Natural killer cell treated with Interleukin-12 subunit alpha and Interleukin-12 subunit beta and Interleukin-15 and Interleukin-18, amount 100 ng/mL, for 72 hours (primary cell): ENCODE measurements at regions not wholly inside any gene's neighbourhood (a gene's known extent, or its start where the extent isn't known, plus 50 kb on each side); places are given as distances from the start of the nearest gene placed in this dataset.

Experiments
- ATAC-seq, 2 donors: fragments of 150-1000 bp; cut with Tn5 transposase in 1 of 2; sonication (Bioruptor Pico), chemical (Tn5 transposase) in 1 of 2; 2 replicates each; pipeline ENCODE4 v1.10.0; 2021
- DNase-seq: peaks from one replicate; pipeline ENCODE4 v3.0.0; 2022; ENCODE audit warnings: low spot score
- H3K27ac Mint-ChIP-seq, 2 donors: 1 replicate in 1 of 2; 2 replicates in 1 of 2; pipeline ENCODE4 v1.8.0; 2022; ENCODE audit warnings: mixed read lengths in 2 of 2, mild to moderate bottlenecking in 1 of 2, moderate library complexity in 1 of 2
- H3K27me3 Mint-ChIP-seq, 2 donors: 1 replicate in 1 of 2; 2 replicates in 1 of 2; pipeline ENCODE4 v1.8.0; 2022; ENCODE audit warnings: mixed read lengths in 2 of 2
- H3K36me3 Mint-ChIP-seq: one replicate; pipeline ENCODE4 v1.8.0; 2022; ENCODE audit warnings: mixed read lengths
- H3K4me1 Mint-ChIP-seq, 2 donors: 1 replicate in 1 of 2; 2 replicates in 1 of 2; pipeline ENCODE4 v1.8.0; 2022; ENCODE audit warnings: low read depth in 2 of 2, mixed read lengths in 2 of 2, mild to moderate bottlenecking in 1 of 2
- H3K4me3 Mint-ChIP-seq: one replicate; pipeline ENCODE4 v1.8.0; 2022; ENCODE audit warnings: mixed read lengths
- H3K9me3 Mint-ChIP-seq: 2 replicates; pipeline ENCODE4 v1.8.0; 2022; ENCODE audit warnings: mixed read lengths

GRCh38 chr1:188317894-188318293 is 1489.1 kb downstream of the PLA2G4A start:
- H3K4me1 Mint-ChIP-seq: no peaks in the 10 kb centered on the region
- H3K27me3 Mint-ChIP-seq: no peaks in the 10 kb centered on the region
- DNase-seq: no peak

GRCh38 chr1:188325211-188325610 is 1496.5 kb downstream of the PLA2G4A start:
- DNase-seq (no peak), ATAC-seq (no peak)
- H3K9me3 Mint-ChIP-seq: peaks cover 4% of the 10 kb centered on the region
- no peaks in the 10 kb centered on the region for H3K27me3 Mint-ChIP-seq
- no peak overlapping the region for H3K4me3 Mint-ChIP-seq
- H3K36me3 Mint-ChIP-seq: no peaks in the 10 kb centered on the region
- no peaks in the 10 kb centered on the region for H3K4me1 Mint-ChIP-seq
- H3K27ac Mint-ChIP-seq: no peak overlapping the region

More at GRCh38 chr1:188317894-188318293, 1489.1 kb downstream of the PLA2G4A start:
- H3K4me3 Mint-ChIP-seq: no peak overlapping the region
- H3K27ac Mint-ChIP-seq: no peak overlapping the region
- ATAC-seq: no peak
- peaks cover 11% of the 10 kb centered on the region for H3K9me3 Mint-ChIP-seq
- H3K36me3 Mint-ChIP-seq: no peaks in the 10 kb centered on the region

DNA sequence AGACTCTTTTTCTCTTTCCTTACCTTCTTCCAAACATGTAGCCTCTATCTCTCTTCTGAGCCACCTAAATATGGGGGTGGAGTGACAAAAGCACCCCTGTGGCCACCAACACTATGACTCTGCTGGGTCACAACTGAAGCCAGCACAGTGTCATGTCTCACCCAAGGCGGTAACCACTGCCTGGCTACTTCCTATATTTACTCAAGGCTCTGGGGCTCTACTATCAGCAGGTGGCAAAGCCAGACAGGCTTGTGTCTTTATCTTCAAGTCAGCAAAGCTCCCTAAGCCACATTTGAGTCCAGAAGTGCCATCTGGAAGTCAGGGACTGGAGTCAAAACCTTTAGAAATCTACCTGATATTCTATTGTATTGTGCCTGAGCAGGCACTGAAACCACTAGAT is 1515.2 kb downstream of the PLA2G4A start:
- no peak for DNase-seq
- peaks cover 3% of the 10 kb centered on the region for H3K9me3 Mint-ChIP-seq
- no peaks in the 10 kb centered on the region for H3K36me3 Mint-ChIP-seq
- no peaks in the 10 kb centered on the region for H3K4me1 Mint-ChIP-seq
- no peak overlapping the region for H3K4me3 Mint-ChIP-seq
- H3K27me3 Mint-ChIP-seq: no peaks in the 10 kb centered on the region
- no peak overlapping the region for H3K27ac Mint-ChIP-seq
- no peak for ATAC-seq

DNA sequence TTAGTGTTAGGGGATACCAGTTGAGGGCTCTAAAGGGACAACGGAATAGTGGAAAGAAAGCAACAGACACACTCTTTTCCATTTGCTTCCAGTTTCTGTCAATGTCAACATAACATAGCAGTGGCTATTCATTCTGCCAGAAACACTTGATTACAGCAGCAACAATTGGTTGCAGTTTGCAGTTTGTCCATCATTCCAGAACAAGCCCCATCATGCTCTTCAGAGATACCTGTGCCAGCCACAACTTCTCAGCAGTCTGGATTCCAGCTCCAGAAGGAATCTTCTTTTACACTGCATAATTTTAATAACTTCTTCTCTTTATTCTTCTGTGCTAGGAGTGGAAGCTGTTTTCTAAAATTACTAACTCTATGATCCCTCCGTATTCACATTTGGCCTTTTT is 1521.4 kb downstream of the PLA2G4A start:
- no peaks in the 10 kb centered on the region for H3K36me3 Mint-ChIP-seq
- H3K4me1 Mint-ChIP-seq: no peaks in the 10 kb centered on the region
- no peak for DNase-seq
- no peak for ATAC-seq
- H3K27ac Mint-ChIP-seq: no peak overlapping the region
- no peaks in the 10 kb centered on the region for H3K27me3 Mint-ChIP-seq
- H3K9me3 Mint-ChIP-seq: peaks cover 10% of the 10 kb centered on the region
- H3K4me3 Mint-ChIP-seq: no peak overlapping the region

DNA sequence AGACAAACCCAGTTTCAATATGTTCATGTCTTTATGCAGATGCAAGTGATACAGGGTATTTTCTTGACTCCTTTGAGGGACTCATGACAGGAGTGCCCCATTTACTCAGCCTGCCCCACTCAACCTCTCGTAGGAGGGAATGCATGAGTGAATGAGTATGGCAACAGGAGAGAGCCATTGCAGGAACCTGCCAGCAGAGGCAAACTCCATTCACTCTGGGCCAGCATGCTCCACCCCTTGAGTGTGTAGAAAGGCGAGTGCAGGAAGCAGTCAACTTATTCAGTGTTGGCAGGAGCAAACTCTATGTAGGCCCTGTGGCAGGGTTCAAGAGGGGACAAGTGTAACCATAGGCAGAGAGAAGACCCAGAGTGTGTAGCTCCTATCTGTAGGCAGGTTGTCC is 1526.3 kb downstream of the PLA2G4A start:
- DNase-seq (no peak), ATAC-seq (no peak)
- H3K4me1 Mint-ChIP-seq: no peaks in the 10 kb centered on the region
- H3K27ac Mint-ChIP-seq: no peak overlapping the region
- H3K27me3 Mint-ChIP-seq: no peaks in the 10 kb centered on the region
- peaks cover 5% of the 10 kb centered on the region for H3K36me3 Mint-ChIP-seq
- H3K9me3 Mint-ChIP-seq: peaks cover 15% of the 10 kb centered on the region
- H3K4me3 Mint-ChIP-seq: no peak overlapping the region

GRCh38 chr1:188355847-188356246 is 1527.1 kb downstream of the PLA2G4A start:
- H3K4me1 Mint-ChIP-seq: no peaks in the 10 kb centered on the region
- H3K36me3 Mint-ChIP-seq: peaks cover 5% of the 10 kb centered on the region
- no peak for DNase-seq
- no peaks in the 10 kb centered on the region for H3K27me3 Mint-ChIP-seq
- H3K27ac Mint-ChIP-seq: no peak overlapping the region
- peaks cover 18% of the 10 kb centered on the region for H3K9me3 Mint-ChIP-seq
- no peak for ATAC-seq
- H3K4me3 Mint-ChIP-seq: no peak overlapping the region

DNA sequence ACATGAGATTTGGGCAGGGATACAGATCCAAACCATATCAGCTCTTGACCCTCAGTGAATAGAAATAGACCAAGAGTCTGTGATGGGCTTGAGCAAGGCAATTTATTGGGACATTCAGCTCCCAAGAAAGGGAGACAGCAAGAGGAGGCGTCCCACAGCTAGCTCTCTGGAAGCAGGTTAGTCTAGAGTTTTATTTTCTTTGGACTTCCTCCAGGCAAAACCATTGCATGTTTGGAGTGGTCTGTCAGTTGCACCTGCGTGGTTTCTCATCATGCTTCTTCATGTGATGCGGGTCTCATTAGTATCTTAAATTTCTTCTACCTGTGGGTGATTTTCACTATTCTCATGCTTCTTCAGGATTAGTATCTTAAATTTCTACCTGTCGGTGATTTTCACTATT is 1530.6 kb downstream of the PLA2G4A start:
- H3K4me3 Mint-ChIP-seq: no peak overlapping the region
- DNase-seq (no peak), ATAC-seq (no peak)
- H3K9me3 Mint-ChIP-seq: peaks cover 15% of the 10 kb centered on the region
- no peaks in the 10 kb centered on the region for H3K27me3 Mint-ChIP-seq
- H3K4me1 Mint-ChIP-seq: no peaks in the 10 kb centered on the region
- no peak overlapping the region for H3K27ac Mint-ChIP-seq
- H3K36me3 Mint-ChIP-seq: peaks cover 5% of the 10 kb centered on the region

GRCh38 chr1:188363943-188364342 is 1535.2 kb downstream of the PLA2G4A start:
- H3K4me1 Mint-ChIP-seq: no peaks in the 10 kb centered on the region
- no peaks in the 10 kb centered on the region for H3K36me3 Mint-ChIP-seq
- ATAC-seq (no peak), DNase-seq (no peak)
- H3K27me3 Mint-ChIP-seq: no peaks in the 10 kb centered on the region
- H3K4me3 Mint-ChIP-seq: no peak overlapping the region
- peaks cover 14% of the 10 kb centered on the region for H3K9me3 Mint-ChIP-seq
- H3K27ac Mint-ChIP-seq: no peak overlapping the region

GRCh38 chr1:188364927-188365449 is 1536.2 kb downstream of the PLA2G4A start:
- Mint-ChIP-seq H3K27me3 (no peaks in the 10 kb centered on the region), H3K27ac (no peak overlapping the region), H3K4me1 (no peaks in the 10 kb centered on the region), H3K9me3 (peaks cover 14% of the 10 kb centered on the region), H3K36me3 (no peaks in the 10 kb centered on the region), H3K4me3 (no peak overlapping the region)
- ATAC-seq (no peak), DNase-seq (no peak)

DNA sequence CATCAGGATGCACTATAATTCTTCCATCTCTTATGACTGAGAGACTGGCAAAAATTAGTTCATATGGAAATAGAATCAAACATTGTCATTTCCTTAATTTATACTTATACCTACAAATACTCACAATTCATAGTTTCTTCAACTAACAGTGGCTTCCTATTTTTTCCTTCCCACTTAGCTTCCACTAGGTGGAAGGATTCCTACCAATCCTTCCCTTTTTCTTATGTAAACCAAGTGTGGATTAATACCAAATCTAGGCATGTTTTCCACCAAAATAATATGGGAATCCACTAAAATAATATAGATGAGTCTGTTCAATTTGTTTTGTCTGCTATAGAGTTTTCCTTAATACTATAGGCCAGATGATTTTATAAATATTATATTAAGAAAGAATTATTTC is 1537.1 kb downstream of the PLA2G4A start:
- ATAC-seq (no peak), DNase-seq (no peak)
- Mint-ChIP-seq H3K27ac (no peak overlapping the region), H3K27me3 (no peaks in the 10 kb centered on the region), H3K4me3 (no peak overlapping the region), H3K4me1 (no peaks in the 10 kb centered on the region), H3K36me3 (no peaks in the 10 kb centered on the region), H3K9me3 (peaks cover 10% of the 10 kb centered on the region)

- Mint-ChIP-seq H3K27ac (no peak overlapping the region), H3K27me3 (no peaks in the 10 kb centered on the region), H3K4me3 (no peak overlapping the region), H3K4me1 (no peaks in the 10 kb centered on the region), H3K9me3 (peaks cover 10% of the 10 kb centered on the region), H3K36me3 (no peaks in the 10 kb centered on the region)
- DNase-seq (no peak), ATAC-seq (no peak)
Measured at GRCh38 chr1:188367661-188368060, 1538.9 kb downstream of the PLA2G4A start.

DNA sequence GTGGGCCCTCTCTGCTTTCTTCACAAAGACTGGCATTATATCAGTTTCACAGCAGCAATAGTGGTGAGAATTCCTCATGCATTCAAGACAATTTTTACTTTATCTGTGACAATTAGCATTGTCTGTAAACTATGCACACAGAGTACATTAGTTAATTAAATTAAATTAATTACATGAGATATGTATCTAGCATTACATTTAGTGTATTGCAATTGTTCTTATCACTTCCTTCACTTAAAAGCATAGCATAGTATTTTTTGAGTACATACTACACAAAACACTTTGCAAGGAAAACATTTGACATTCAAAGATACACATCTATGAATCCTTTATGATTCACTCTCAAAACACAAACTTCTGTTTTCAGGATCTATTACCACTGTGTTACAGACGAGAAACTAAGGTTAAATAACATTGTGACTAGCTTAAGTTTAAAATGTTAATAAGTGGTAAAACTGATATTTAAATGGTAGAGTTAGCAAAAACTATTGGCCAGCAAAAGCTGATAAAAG is 1542.6 kb downstream of the PLA2G4A start:
- DNase-seq (no peak), ATAC-seq (no peak)
- Mint-ChIP-seq H3K36me3 (no peaks in the 10 kb centered on the region), H3K4me3 (no peak overlapping the region), H3K9me3 (peaks cover 5% of the 10 kb centered on the region), H3K27me3 (no peaks in the 10 kb centered on the region), H3K4me1 (no peaks in the 10 kb centered on the region), H3K27ac (no peak overlapping the region)

DNA sequence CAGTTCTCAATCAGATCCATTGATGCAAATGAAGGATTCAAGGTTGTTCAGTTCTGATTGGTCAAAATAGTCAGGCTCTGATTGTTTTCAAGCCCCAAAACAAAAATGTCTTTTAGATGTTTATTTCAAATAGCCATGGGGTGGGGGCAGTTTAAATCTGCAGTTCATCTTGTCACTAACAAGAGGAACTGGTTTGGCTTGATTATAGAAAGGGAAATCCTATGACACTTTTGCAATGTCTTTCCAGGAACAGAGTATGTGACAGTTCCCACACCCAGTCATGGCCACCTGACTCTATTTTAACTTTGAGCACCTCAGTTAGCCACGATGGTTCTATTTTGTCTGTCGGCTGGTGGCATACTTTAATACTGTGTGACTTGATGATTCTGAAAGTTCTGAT is 1544.1 kb downstream of the PLA2G4A start:
- ATAC-seq: no peak
- no peak overlapping the region for H3K27ac Mint-ChIP-seq
- H3K9me3 Mint-ChIP-seq: peaks cover 7% of the 10 kb centered on the region
- H3K4me1 Mint-ChIP-seq: no peaks in the 10 kb centered on the region
- no peaks in the 10 kb centered on the region for H3K27me3 Mint-ChIP-seq
- H3K36me3 Mint-ChIP-seq: no peaks in the 10 kb centered on the region
- DNase-seq: no peak
- H3K4me3 Mint-ChIP-seq: no peak overlapping the region

DNA sequence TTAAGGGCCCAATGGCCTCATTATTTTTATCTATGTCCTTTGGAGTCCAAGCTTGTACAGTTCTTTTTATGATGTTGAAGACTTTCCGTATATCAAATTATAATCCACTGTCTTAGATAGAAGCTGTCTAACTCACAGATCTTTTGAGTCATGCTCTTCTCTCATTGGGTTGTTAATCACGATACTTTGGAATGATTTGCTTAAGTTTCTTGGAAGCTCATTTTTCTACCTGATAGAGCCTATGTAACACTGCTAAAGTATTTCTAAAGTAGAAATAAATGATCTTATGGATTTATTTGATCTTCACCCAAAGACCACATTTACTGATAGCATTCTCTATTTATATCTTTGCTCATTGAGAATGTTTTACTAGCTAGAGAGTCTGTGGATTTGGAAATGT is 1554.1 kb downstream of the PLA2G4A start:
- no peak for DNase-seq
- H3K9me3 Mint-ChIP-seq: peaks cover 13% of the 10 kb centered on the region
- H3K27me3 Mint-ChIP-seq: no peaks in the 10 kb centered on the region
- H3K4me1 Mint-ChIP-seq: no peaks in the 10 kb centered on the region
- ATAC-seq: no peak
- no peaks in the 10 kb centered on the region for H3K36me3 Mint-ChIP-seq
- no peak overlapping the region for H3K27ac Mint-ChIP-seq
- H3K4me3 Mint-ChIP-seq: no peak overlapping the region

- H3K4me3 Mint-ChIP-seq: no peak overlapping the region
- H3K36me3 Mint-ChIP-seq: no peaks in the 10 kb centered on the region
- DNase-seq (no peak), ATAC-seq (no peak)
- no peaks in the 10 kb centered on the region for H3K27me3 Mint-ChIP-seq
- peaks cover 6% of the 10 kb centered on the region for H3K9me3 Mint-ChIP-seq
- no peaks in the 10 kb centered on the region for H3K4me1 Mint-ChIP-seq
- no peak overlapping the region for H3K27ac Mint-ChIP-seq
Measured at GRCh38 chr1:188386161-188386560, 1557.4 kb downstream of the PLA2G4A start.
